GM12865 (cell line): ENCODE measurements at regions not wholly inside any gene's neighbourhood (a gene's known extent, or its start where the extent isn't known, plus 50 kb on each side); places are given as distances from the start of the nearest gene placed in this dataset.

ENCODE experiments used
- DNase-seq: peaks from one replicate; pipeline ENCODE4 v3.0.0; 2010; ENCODE audit warnings: low read depth
- H3K4me3 ChIP-seq: 2 replicates; pipeline ENCODE4 v1.5.1; 2011; ENCODE audit warnings: mild to moderate bottlenecking, low read depth, low read length, control low read depth
- TF ChIP-seq, protein P1 (sequence below): IDR thresholded peaks from 2 replicates; pipeline ENCODE4 v1.5.1; 2011; ENCODE audit warnings: low read length, control low read depth, low read depth, inconsistent platforms; ENCODE audit not compliant: insufficient read depth; ENCODE audit errors: missing control alignments

DNA sequence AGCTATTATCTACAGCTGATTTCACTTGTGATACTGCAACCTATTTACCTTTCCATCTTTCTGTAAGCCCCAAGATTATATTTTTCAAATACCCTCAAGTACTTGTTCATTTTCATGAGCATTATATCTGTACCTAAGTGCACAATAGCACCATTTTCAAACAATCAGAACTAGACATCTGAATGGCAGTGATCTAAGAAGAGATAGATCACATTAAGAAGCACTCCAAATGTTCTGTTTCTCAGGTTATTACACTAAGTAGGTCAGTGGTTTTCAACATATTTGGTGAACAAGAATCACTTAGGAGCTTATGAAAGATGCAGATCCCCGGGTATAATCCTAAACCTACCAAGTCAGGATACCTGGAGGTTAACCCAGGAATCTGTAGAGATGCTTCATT lies 872.7 kb downstream of the DCDC2C start:
- no peak for DNase-seq
- TF ChIP-seq, protein P1, sequence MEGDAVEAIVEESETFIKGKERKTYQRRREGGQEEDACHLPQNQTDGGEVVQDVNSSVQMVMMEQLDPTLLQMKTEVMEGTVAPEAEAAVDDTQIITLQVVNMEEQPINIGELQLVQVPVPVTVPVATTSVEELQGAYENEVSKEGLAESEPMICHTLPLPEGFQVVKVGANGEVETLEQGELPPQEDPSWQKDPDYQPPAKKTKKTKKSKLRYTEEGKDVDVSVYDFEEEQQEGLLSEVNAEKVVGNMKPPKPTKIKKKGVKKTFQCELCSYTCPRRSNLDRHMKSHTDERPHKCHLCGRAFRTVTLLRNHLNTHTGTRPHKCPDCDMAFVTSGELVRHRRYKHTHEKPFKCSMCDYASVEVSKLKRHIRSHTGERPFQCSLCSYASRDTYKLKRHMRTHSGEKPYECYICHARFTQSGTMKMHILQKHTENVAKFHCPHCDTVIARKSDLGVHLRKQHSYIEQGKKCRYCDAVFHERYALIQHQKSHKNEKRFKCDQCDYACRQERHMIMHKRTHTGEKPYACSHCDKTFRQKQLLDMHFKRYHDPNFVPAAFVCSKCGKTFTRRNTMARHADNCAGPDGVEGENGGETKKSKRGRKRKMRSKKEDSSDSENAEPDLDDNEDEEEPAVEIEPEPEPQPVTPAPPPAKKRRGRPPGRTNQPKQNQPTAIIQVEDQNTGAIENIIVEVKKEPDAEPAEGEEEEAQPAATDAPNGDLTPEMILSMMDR, result no peak
- no peak overlapping the region for H3K4me3 ChIP-seq

DNA sequence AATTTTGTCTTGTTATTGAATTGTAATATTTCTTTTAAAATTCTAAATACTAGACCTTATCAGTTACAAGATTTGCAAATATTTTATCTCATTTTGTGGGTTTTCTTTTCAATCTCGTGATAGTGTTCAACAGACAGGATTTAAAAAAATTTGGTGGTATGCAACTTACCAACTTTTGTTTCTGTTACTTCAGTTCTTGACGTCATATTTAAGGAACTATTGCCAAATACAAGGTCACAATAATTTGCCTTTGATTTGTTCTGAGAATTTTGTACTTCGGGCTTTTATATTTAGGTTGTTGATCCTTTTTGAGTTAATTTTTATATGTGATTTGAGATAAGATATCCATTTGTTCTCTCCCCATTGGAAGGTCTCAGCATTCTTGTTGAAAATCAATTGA lies 876.6 kb downstream of the DCDC2C start:
- H3K4me3 ChIP-seq, result no peak overlapping the region
- TF ChIP-seq, protein P1, result no peak
- DNase-seq, result no peak

- TF ChIP-seq, protein P1, result no peak
- no peak overlapping the region for H3K4me3 ChIP-seq
- no peak for DNase-seq
Observed at GRCh38 chr2:4585057-4585635, 881.8 kb downstream of the DCDC2C start.

- TF ChIP-seq, protein P1, result no peak
- H3K4me3 ChIP-seq, result no peak overlapping the region
- DNase-seq, result no peak
Observed at GRCh38 chr2:4588606-4589005, 885.2 kb downstream of the DCDC2C start.

DNA sequence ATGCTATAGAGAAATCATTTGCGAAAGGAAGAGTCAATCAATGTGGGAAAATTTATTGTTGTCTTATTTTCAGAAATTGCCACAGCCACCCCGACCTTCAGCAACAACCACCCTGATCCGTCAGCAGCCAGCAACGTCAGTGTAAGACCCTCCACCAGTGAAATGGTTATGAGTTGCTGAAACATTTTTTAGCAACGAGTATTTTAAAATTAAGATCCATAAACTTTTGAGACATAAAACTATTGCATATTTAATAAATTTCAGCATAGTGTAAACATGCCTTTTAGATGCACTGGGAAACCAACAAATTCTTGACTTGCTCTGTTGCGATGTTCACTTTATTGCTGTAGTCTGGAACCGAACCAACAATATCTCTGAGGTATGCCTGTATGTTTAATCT lies 887.9 kb downstream of the DCDC2C start:
- TF ChIP-seq, protein P1, result no peak
- no peak overlapping the region for H3K4me3 ChIP-seq
- no peak for DNase-seq

DNA sequence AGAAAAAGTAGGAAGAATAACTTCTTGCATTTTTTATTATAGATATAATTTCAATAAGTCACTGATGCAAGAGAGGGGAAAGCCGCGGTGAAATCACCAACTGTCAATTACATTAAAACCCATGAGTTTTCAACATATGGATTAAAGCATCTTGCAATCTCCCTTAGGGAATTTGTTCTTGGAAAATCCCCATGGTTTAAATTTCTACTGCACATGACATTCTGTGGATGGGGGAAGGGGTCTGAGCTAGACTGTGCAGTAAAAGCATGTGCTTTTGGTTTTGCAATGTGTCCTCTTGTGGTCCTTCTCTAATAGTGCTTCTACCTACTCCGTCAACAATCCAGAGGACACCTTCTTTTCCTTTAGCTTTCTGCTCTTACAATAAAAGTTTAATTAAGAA lies 894.0 kb downstream of the DCDC2C start:
- TF ChIP-seq, protein P1, result no peak
- H3K4me3 ChIP-seq, result no peak overlapping the region
- DNase-seq, result no peak

DNA sequence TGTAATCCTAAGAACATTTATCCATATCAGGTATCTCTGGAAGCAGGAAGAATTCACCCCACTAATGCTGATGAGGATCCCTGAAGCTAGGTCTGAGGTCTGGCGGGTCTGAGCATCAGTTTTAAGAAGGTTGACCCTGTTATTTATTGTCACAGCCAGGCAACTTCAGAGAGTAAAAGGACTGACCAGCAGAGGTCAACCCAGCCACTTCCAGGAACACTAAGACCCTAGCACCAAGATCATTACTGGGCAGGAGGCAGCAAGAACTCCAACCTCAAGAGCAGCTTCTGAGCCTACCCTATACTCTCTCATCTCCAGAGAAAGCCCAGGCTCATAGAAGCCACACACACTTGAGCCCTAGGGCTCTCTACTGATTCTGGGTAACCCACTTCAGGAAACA lies 901.4 kb downstream of the DCDC2C start:
- no peak overlapping the region for H3K4me3 ChIP-seq
- TF ChIP-seq, protein P1, result no peak
- DNase-seq, result no peak
